ENCODE measurements at regions not wholly inside any gene's neighbourhood (a gene's known extent, or its start where the extent isn't known, plus 50 kb on each side); places are given as distances from the start of the nearest gene placed in this dataset.

- TF ChIP-seq SIN3A (IDR thresholded peaks at IDR 0.05; ENCODE audit: borderline replicate concordance, insufficient read depth, low read length) (no peak), TAF1 (IDR thresholded peaks at IDR 0.05; ENCODE audit: borderline replicate concordance, insufficient read depth, low read length) (no peak), REST (IDR thresholded peaks at IDR 0.05; ENCODE audit: insufficient read depth in 1 of 2, low read depth in 2 of 2, low read length in 2 of 2) (no peak), POLR2AphosphoS5 (IDR thresholded peaks at IDR 0.05; ENCODE audit: low read depth, low read length) (no peak), FOXP2 (optimal IDR thresholded peaks at IDR 0.05; ENCODE audit: borderline replicate concordance, extremely low read depth, extremely low read length, insufficient read depth) (no peak)
Measured at GRCh38 chr18:78620326-78620725, 359.3 kb upstream of the SALL3 start.

GRCh38 chr18:78621141-78621755 lies 358.4 kb upstream of the SALL3 start:
- TF ChIP-seq SIN3A (IDR thresholded peaks at IDR 0.05; ENCODE audit: borderline replicate concordance, insufficient read depth, low read length) (no peak), REST (IDR thresholded peaks at IDR 0.05; ENCODE audit: insufficient read depth in 1 of 2, low read depth in 2 of 2, low read length in 2 of 2) (no peak), TAF1 (IDR thresholded peaks at IDR 0.05; ENCODE audit: borderline replicate concordance, insufficient read depth, low read length) (no peak), FOXP2 (optimal IDR thresholded peaks at IDR 0.05; ENCODE audit: borderline replicate concordance, extremely low read depth, extremely low read length, insufficient read depth) (no peak), POLR2AphosphoS5 (IDR thresholded peaks at IDR 0.05; ENCODE audit: low read depth, low read length) (no peak)

- TF ChIP-seq SIN3A (IDR thresholded peaks at IDR 0.05; ENCODE audit: borderline replicate concordance, insufficient read depth, low read length): no peak
- no peak for TF ChIP-seq POLR2AphosphoS5 (IDR thresholded peaks at IDR 0.05; ENCODE audit: low read depth, low read length)
- no peak for TF ChIP-seq TAF1 (IDR thresholded peaks at IDR 0.05; ENCODE audit: borderline replicate concordance, insufficient read depth, low read length)
- no peak for TF ChIP-seq REST (IDR thresholded peaks at IDR 0.05; ENCODE audit: insufficient read depth in 1 of 2, low read depth in 2 of 2, low read length in 2 of 2)
- no peak for TF ChIP-seq FOXP2 (optimal IDR thresholded peaks at IDR 0.05; ENCODE audit: borderline replicate concordance, extremely low read depth, extremely low read length, insufficient read depth)
Measured at GRCh38 chr18:78622251-78622906, 357.2 kb upstream of the SALL3 start.

- no peak for TF ChIP-seq SIN3A (IDR thresholded peaks at IDR 0.05; ENCODE audit: borderline replicate concordance, insufficient read depth, low read length)
- TF ChIP-seq POLR2AphosphoS5 (IDR thresholded peaks at IDR 0.05; ENCODE audit: low read depth, low read length): no peak
- no peak for TF ChIP-seq TAF1 (IDR thresholded peaks at IDR 0.05; ENCODE audit: borderline replicate concordance, insufficient read depth, low read length)
- no peak for TF ChIP-seq FOXP2 (optimal IDR thresholded peaks at IDR 0.05; ENCODE audit: borderline replicate concordance, extremely low read depth, extremely low read length, insufficient read depth)
- TF ChIP-seq REST (IDR thresholded peaks at IDR 0.05; ENCODE audit: insufficient read depth in 1 of 2, low read depth in 2 of 2, low read length in 2 of 2): no peak
Measured at GRCh38 chr18:78622907-78623541, 356.6 kb upstream of the SALL3 start.
